Activated naive CD8-positive, alpha-beta T cell treated with anti-CD3 and anti-CD28 coated beads for 36 hours (primary cell): ENCODE measurements at regions not wholly inside any gene's neighbourhood (a gene's known extent, or its start where the extent isn't known, plus 50 kb on each side); places are given as distances from the start of the nearest gene placed in this dataset.
"Not testable (repeated sequence)": the region's sequence is repeated elsewhere in the genome, so short reads cannot be mapped to it uniquely, and the experiment has no call there.

Source experiments
- DNase-seq: peaks from one replicate; pipeline ENCODE4 v3.0.0; 2021
- H3K27ac Mint-ChIP-seq: one replicate; pipeline ENCODE4 v1.8.0; 2022; ENCODE audit warnings: mild to moderate bottlenecking, moderate library complexity, mixed read lengths
- H3K27me3 Mint-ChIP-seq: one replicate; pipeline ENCODE4 v1.8.0; 2022; ENCODE audit warnings: mild to moderate bottlenecking, mixed read lengths
- H3K36me3 Mint-ChIP-seq: one replicate; pipeline ENCODE4 v1.8.0; 2021; ENCODE audit warnings: mild to moderate bottlenecking, mixed read lengths
- H3K4me1 Mint-ChIP-seq: one replicate; pipeline ENCODE4 v1.8.0; 2021; ENCODE audit warnings: mixed read lengths
- H3K4me3 Mint-ChIP-seq: one replicate; pipeline ENCODE4 v1.8.0; 2022; ENCODE audit warnings: mild to moderate bottlenecking, moderate library complexity, mixed read lengths
- H3K9me3 Mint-ChIP-seq: one replicate; pipeline ENCODE4 v1.8.0; 2022; ENCODE audit warnings: mixed read lengths

DNA sequence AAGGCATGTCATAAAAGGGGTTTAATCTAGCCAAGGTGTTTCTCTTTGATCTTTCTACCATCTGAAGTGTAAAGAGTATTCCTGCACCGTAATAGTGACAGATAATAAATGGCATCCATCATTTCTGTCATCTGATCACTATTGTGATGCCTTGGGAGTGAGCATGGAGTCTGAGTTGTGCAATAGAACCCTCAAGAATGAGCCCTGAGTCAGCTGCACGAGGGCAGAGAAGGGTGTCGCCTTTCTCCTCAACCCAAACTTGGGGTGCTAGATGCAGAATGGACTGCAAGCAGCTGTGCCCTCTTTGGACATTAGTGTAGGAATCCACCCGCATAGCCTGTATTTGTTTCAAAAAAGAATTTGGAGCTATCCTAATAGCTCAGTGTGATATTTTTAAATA is 115.2 kb downstream of the ZNF37A start:
- H3K27me3 Mint-ChIP-seq: no peaks in the 10 kb centered on the region
- no peak overlapping the region for H3K4me3 Mint-ChIP-seq
- no peak for DNase-seq
- no peaks in the 10 kb centered on the region for H3K36me3 Mint-ChIP-seq
- H3K4me1 Mint-ChIP-seq: no peaks in the 10 kb centered on the region
- H3K27ac Mint-ChIP-seq: no peak overlapping the region
- no peaks in the 10 kb centered on the region for H3K9me3 Mint-ChIP-seq

GRCh38 chr10:38209748-38210147 is 115.6 kb downstream of the ZNF37A start:
- not testable (repeated sequence) for H3K4me1 Mint-ChIP-seq, H3K27ac Mint-ChIP-seq, H3K27me3 Mint-ChIP-seq, DNase-seq, H3K4me3 Mint-ChIP-seq, H3K36me3 Mint-ChIP-seq, H3K9me3 Mint-ChIP-seq

GRCh38 chr10:38212460-38212859 is 118.3 kb downstream of the ZNF37A start:
- H3K27ac Mint-ChIP-seq: no peak overlapping the region

GRCh38 chr10:38226385-38226784 is 132.2 kb downstream of the ZNF37A start:
- Mint-ChIP-seq H3K27ac (no peak overlapping the region), H3K4me1 (no peaks in the 10 kb centered on the region), H3K36me3 (no peaks in the 10 kb centered on the region), H3K27me3 (no peaks in the 10 kb centered on the region), H3K4me3 (no peak overlapping the region), H3K9me3 (peaks cover 4% of the 10 kb centered on the region)
- DNase-seq: no peak

More at GRCh38 chr10:38212460-38212859, 118.3 kb downstream of the ZNF37A start:
- Mint-ChIP-seq H3K9me3 (peaks cover 4% of the 10 kb centered on the region), H3K4me3 (no peak overlapping the region), H3K27me3 (peaks cover 3% of the 10 kb centered on the region), H3K4me1 (no peaks in the 10 kb centered on the region), H3K36me3 (no peaks in the 10 kb centered on the region)
- no peak for DNase-seq

- Mint-ChIP-seq H3K4me1 (no peaks in the 10 kb centered on the region), H3K4me3 (no peak overlapping the region), H3K36me3 (no peaks in the 10 kb centered on the region)
Observed at GRCh38 chr10:38228394-38228793, 134.3 kb downstream of the ZNF37A start.

GRCh38 chr10:38238479-38238878 is 144.3 kb downstream of the ZNF37A start:
- H3K9me3 Mint-ChIP-seq, H3K4me3 Mint-ChIP-seq, H3K27ac Mint-ChIP-seq, H3K27me3 Mint-ChIP-seq, H3K36me3 Mint-ChIP-seq, DNase-seq, H3K4me1 Mint-ChIP-seq: not testable (repeated sequence)

More at GRCh38 chr10:38228394-38228793, 134.3 kb downstream of the ZNF37A start:
- Mint-ChIP-seq H3K9me3 (peaks cover 2% of the 10 kb centered on the region), H3K27me3 (no peaks in the 10 kb centered on the region), H3K27ac (no peak overlapping the region)
- no peak for DNase-seq

DNA sequence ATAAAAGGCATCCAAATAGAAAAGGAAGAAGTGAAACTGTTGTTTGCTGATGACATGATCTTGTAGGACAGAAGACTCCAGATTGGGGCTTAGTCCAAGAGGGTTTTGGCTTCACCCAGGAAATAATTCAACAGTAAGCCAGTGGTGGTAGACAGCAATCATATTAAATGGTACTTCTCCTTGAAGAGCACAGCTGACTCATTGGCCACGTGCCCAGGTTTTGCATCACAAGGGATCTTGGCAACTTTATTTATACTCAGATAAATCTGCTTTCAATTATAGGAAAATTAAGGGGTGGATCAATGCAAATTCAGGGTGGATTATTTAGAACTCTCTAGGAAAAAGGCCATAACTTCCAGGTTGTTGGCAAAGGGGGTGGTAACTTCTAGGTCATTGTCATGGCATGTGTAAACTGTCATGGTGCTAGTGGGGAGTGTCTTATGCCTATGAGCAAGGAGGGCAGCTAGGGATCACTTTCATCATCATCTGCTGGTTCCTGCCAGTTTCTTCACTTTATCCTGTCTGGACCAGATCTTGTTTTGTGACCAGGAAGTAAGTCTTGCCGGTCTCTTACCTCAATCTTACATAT is 148.0 kb downstream of the ZNF37A start:
- H3K27me3 Mint-ChIP-seq: not testable (repeated sequence)

DNA sequence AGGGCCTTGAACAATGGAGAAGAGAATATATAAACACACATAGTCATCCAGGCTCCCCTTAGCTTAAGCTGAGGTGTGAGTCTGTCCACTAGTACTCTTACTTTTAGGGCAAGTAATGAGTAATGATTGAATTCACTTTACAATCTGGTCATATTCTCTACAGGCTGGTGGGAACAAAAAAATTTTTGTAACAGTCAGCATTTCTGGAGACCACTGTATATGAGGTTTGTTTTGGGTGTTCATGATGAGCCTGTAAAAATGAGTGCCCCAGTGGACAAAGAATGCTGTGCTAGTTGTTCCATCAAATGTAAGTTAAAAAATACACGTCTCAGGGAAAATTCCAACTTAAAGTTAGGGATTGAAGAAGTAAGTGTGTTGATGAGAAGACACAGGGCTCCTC is 154.0 kb downstream of the ZNF37A start:
- not testable (repeated sequence) for H3K27ac Mint-ChIP-seq, H3K9me3 Mint-ChIP-seq, H3K27me3 Mint-ChIP-seq

More for the DNA sequence above, 148.0 kb downstream of the ZNF37A start:
- not testable (repeated sequence) for H3K27ac Mint-ChIP-seq, H3K36me3 Mint-ChIP-seq, DNase-seq, H3K4me3 Mint-ChIP-seq, H3K4me1 Mint-ChIP-seq
- peaks cover 11% of the 10 kb centered on the region for H3K9me3 Mint-ChIP-seq

DNA sequence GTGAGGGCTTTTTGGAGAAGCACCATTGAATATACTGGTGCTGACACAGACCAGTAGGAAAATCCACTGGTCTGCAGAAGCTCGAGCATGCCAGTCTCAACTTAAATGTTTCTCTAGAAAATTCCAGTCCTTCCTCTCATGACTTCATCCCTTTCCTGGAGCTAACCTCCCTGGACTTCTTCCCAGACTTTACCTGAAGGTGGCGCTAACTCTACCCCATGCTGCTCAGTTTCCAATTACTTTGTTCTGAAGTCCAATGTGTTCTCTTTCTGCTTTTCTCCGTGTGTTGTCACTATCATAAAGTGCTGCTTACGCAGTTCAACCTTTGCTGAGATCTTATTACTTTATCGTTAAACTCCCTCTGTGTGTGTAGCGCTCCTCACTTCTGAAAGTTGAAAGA is 158.4 kb downstream of the ZNF37A start:
- DNase-seq, H3K27me3 Mint-ChIP-seq, H3K4me1 Mint-ChIP-seq, H3K9me3 Mint-ChIP-seq, H3K27ac Mint-ChIP-seq, H3K36me3 Mint-ChIP-seq, H3K4me3 Mint-ChIP-seq: not testable (repeated sequence)

More for the DNA sequence above, 154.0 kb downstream of the ZNF37A start:
- not testable (repeated sequence) for H3K36me3 Mint-ChIP-seq, H3K4me3 Mint-ChIP-seq, H3K4me1 Mint-ChIP-seq, DNase-seq

DNA sequence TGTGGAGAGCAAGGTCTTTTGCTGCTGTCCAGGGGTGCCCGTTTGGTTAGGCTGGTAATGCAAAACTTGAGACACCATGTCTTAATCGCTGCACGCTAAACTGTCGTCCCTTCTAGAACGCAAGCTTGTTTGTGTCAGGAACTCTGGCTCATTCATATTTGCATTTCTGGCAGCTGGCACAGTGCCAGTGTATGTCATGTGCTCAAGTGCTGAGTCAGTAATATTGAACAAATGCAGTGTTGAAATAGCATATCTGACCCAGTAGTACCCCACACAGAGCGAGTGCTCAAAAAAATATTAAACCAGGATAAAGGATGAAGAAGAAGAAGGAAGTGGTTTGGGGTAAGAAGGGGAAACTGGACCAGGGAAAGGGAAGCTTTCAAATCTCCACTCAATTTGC is 173.4 kb downstream of the ZNF37A start:
- H3K27ac Mint-ChIP-seq, H3K9me3 Mint-ChIP-seq, H3K4me3 Mint-ChIP-seq, DNase-seq, H3K27me3 Mint-ChIP-seq, H3K4me1 Mint-ChIP-seq, H3K36me3 Mint-ChIP-seq: not testable (repeated sequence)

GRCh38 chr10:38271031-38271430 is 176.9 kb downstream of the ZNF37A start:
- not testable (repeated sequence) for H3K36me3 Mint-ChIP-seq, H3K27ac Mint-ChIP-seq, H3K4me1 Mint-ChIP-seq, H3K4me3 Mint-ChIP-seq, DNase-seq, H3K9me3 Mint-ChIP-seq, H3K27me3 Mint-ChIP-seq

GRCh38 chr10:38274879-38275278 is 180.7 kb downstream of the ZNF37A start:
- H3K27ac Mint-ChIP-seq, H3K9me3 Mint-ChIP-seq, DNase-seq, H3K27me3 Mint-ChIP-seq, H3K36me3 Mint-ChIP-seq, H3K4me3 Mint-ChIP-seq, H3K4me1 Mint-ChIP-seq: not testable (repeated sequence)

DNA sequence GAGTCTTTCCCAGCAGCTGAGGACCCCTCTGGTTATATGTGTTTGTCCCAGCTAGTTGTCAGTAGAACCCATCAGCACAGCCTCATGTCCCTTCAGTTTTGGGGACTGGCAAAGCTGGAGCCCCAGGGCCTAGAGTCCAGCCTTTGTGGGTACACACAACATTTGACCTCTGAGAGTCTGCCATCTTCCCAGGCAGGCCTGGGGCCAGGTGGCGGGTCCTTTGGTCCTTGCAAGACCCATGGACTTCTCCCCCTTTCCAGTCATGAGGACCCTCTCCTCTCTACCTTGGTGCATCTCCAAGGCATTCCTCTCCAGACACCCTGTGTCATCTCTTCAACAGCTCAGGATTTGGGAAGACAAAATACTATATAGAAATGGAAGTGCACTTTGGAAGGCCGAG is 198.4 kb downstream of the ZNF37A start:
- not testable (repeated sequence) for H3K4me3 Mint-ChIP-seq, DNase-seq

GRCh38 chr10:38310111-38310510 is 216.0 kb downstream of the ZNF37A start:
- DNase-seq, H3K4me1 Mint-ChIP-seq, H3K4me3 Mint-ChIP-seq, H3K27me3 Mint-ChIP-seq, H3K36me3 Mint-ChIP-seq, H3K27ac Mint-ChIP-seq, H3K9me3 Mint-ChIP-seq: not testable (repeated sequence)

More for the DNA sequence above, 198.4 kb downstream of the ZNF37A start:
- H3K27ac Mint-ChIP-seq, H3K36me3 Mint-ChIP-seq, H3K4me1 Mint-ChIP-seq, H3K9me3 Mint-ChIP-seq, H3K27me3 Mint-ChIP-seq: not testable (repeated sequence)

DNA sequence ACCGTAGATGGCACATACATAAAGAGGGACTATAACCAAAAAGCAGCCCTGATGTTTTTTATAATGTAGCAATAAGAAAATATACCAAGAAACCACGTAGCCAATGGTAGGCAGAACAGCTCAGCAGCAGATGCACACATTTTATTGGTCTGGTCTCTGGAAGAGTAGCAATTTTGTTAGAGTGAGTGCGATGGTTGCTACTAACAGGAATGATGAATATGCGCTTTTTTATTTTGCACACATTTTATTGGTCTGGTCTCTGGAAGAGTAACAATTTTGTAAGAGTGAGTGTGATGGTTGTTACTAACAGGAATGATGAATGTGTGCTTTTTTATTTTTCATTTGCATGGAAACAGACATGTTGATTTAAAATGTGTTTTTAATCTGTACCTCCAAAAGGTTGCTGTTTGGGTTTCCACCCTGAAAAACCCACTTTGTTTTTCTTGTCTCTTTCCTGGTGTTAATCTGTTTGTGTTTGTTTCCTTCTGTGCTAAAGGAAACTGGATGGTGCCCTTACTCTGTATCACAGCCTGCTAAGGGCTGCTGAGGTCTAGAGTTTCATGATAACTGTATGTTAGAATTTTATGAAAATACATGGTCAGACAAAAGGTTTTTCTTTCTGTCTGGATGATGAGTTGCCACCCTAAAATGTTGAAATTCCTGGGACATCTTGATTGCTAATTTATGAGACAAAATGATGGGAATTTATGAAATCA is 221.1 kb downstream of the ZNF37A start:
- H3K27ac Mint-ChIP-seq, H3K9me3 Mint-ChIP-seq, H3K4me1 Mint-ChIP-seq, H3K4me3 Mint-ChIP-seq, H3K36me3 Mint-ChIP-seq, H3K27me3 Mint-ChIP-seq, DNase-seq: not testable (repeated sequence)

DNA sequence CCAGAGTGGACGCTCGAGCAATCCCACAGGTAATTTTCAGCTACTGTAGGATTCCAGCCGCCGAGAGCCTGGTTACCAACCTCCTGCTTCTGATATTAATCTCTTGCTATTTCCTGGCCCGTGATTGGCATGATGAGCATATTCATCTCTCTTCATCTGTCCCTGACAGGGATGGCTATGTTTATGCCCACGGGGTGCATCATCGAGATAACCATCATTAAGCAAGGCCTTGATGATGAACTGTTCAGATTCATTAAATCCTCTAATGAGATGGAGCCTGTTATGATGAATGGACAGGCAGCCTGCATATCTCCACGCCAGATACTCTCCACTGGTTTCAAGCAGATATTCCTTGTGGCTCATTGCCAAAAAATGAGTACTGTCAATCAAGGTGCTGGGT is 227.3 kb downstream of the ZNF37A start:
- not testable (repeated sequence) for DNase-seq, H3K9me3 Mint-ChIP-seq, H3K4me1 Mint-ChIP-seq, H3K4me3 Mint-ChIP-seq, H3K27ac Mint-ChIP-seq, H3K36me3 Mint-ChIP-seq
- H3K27me3 Mint-ChIP-seq: peaks cover 11% of the 10 kb centered on the region
